ENCODE measurements at regions not wholly inside any gene's neighbourhood (a gene's known extent, or its start where the extent isn't known, plus 50 kb on each side); places are given as distances from the start of the nearest gene placed in this dataset.

GRCh38 chr1:101185421-101185820 lies 51.4 kb upstream of the S1PR1 start:
- H4K20me1 ChIP-seq (replicated peaks; ENCODE audit: insufficient read depth): no peaks in the 10 kb centered on the region
- no peak overlapping the region for H2AFZ ChIP-seq
- no peaks in the 10 kb centered on the region for H3K4me1 ChIP-seq (ENCODE audit: insufficient read depth)
- H3K27ac ChIP-seq (ENCODE audit: low read depth): no peak overlapping the region
- H3K79me2 ChIP-seq (replicated peaks; ENCODE audit: insufficient read depth): no peaks in the 10 kb centered on the region
- Mint-ChIP-seq H3K4me1 (no peaks in the 10 kb centered on the region), H3K4me3 (no peak overlapping the region), H3K36me3 (ENCODE audit: low read depth) (no peaks in the 10 kb centered on the region), H3K27ac (no peak overlapping the region), H3K27me3 (ENCODE audit: insufficient read depth, low read depth, poor library complexity) (peaks cover 2% of the 10 kb centered on the region), H3K9me3 (no peaks in the 10 kb centered on the region)
- TF ChIP-seq JUNB (IDR thresholded peaks at IDR 0.05; ENCODE audit: unreplicated experiment) (no peak), CREB1 (CRISPR knock-in tag; IDR thresholded peaks at IDR 0.05; ENCODE audit: low read depth) (no peak), CTCF (conservative IDR thresholded peaks at IDR 0.05; ENCODE audit: low read depth in 2 of 2) (no peak), STAT1 (IDR thresholded peaks at IDR 0.05; ENCODE audit: unreplicated experiment) (no peak), ZNF331 (CRISPR knock-in tag; IDR thresholded peaks at IDR 0.05; ENCODE audit: low read depth) (no peak), NANOG (IDR thresholded peaks at IDR 0.05; ENCODE audit: borderline replicate concordance) (no peak), ETS1 (IDR thresholded peaks at IDR 0.05) (no peak), ZNF462 (CRISPR knock-in tag; IDR thresholded peaks at IDR 0.05) (no peak), POLR2AphosphoS5 (IDR thresholded peaks at IDR 0.05; ENCODE audit: low read depth) (no peak), EZH2 (IDR thresholded peaks at IDR 0.05; ENCODE audit: low read depth, unreplicated experiment) (no peak), ZNF114 (CRISPR knock-in tag; IDR thresholded peaks at IDR 0.05) (no peak), EZH2phosphoT487 (IDR thresholded peaks at IDR 0.05; ENCODE audit: unreplicated experiment) (no peak), REST (IDR thresholded peaks at IDR 0.05; ENCODE audit: unreplicated experiment) (no peak)
- no peak for ATAC-seq
- no peak for DNase-seq (ENCODE audit: low spot score)
- H3F3A ChIP-seq (replicated peaks; ENCODE audit: low read depth): no peaks in the 10 kb centered on the region
- H3K4me3 ChIP-seq: no peak overlapping the region
- H3K36me3 ChIP-seq (ENCODE audit: insufficient read depth): no peaks in the 10 kb centered on the region
- no peak overlapping the region for H3K4me2 ChIP-seq
- no peaks in the 10 kb centered on the region for H3K9me2 ChIP-seq (ENCODE audit: insufficient read depth)
- H3K27me3 ChIP-seq (ENCODE audit: insufficient read depth): no peaks in the 10 kb centered on the region

Data from GM23338 (cell line).